NCI-H1417 treated with DMSO at 0.1 percent for 48 hours (cell line): ENCODE measurements at regions not wholly inside any gene's neighbourhood (a gene's known extent, or its start where the extent isn't known, plus 50 kb on each side); places are given as distances from the start of the nearest gene placed in this dataset.

Experiments used
- DNase-seq: peaks from one replicate; lab custom pipeline; 2025; lab: John Stamatoyannopoulos, UW

DNA sequence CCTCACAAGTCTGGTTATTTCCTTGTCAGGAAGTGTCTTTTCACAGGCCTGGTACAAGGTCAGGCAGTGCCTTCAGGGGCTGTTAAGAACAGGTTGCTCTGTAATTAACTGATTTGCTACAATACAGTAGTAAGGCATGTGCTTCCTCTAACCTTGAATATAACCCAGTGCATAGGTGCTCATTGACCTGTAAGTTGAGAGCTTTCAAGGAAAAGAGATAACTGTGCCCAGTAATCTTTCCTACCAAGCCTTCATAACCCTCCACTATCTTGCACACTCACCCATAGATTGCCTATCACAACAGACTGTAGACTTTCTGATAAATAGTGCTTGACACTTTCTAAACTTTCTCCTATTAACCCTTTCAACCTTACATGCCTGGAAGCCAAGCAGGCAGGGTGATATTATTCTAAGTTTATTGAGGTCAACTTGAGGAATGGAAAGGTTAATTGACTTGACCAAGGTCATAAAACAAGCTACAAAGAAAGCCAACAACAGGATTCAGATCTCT is 148.1 kb downstream of the PPARGC1A start:
- DNase-seq, result no peak

DNA sequence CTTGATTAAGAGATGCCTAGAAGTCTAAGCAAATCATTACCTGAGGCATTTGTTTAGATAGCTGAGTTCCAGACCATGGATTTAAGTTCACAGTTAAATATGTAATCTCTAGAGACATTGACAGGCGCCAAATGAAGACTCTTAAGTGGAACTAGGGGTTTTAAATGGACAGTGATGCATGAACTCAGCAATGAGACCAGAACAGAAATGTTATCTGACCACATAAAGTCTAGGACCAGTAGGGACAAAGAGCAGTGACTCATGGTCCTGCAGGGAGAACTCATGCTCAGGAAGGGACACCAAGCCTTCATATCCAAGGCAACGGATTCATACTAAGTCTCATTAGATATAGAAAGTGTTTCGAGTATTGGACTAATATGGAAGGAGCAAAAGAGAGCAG is 152.3 kb downstream of the PPARGC1A start:
- DNase-seq, result no peak

DNA sequence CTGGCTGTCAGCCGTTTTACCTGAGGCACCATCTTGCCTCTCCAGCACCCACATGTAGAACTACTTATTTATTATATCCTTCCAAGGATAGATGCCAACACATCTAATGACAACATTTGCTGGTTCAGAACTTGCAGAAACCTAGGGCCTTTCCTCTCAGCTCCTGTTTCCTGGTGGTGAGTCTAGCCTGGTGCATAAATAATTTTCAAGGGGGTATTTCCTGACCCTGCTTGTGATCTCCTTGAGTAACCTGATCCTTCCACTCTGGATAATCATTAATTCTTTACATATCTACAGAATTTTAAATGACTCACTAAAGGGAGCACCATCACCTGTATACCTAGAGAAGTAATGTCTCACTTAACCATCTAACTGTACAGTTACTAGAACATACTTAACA is 153.4 kb downstream of the PPARGC1A start:
- DNase-seq, result no peak

DNA sequence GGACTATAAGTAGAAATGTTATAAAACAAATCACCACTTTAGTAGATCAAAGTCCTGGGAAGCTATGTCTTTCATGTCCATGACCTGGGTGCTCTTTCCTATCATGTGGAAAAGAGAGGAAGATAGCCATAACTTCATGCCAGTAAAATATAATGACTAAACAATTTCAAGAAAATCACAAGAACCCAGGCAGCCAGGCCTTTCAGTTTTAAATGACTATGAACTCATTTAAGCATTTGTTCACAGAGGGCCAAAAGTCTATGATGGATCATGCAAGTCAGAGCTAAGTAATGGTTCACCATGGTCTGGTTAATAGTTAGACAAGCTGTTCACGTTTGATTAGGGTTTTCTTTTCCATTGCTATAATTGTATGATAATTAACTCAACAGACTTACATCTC is 155.8 kb downstream of the PPARGC1A start:
- DNase-seq, result no peak

DNA sequence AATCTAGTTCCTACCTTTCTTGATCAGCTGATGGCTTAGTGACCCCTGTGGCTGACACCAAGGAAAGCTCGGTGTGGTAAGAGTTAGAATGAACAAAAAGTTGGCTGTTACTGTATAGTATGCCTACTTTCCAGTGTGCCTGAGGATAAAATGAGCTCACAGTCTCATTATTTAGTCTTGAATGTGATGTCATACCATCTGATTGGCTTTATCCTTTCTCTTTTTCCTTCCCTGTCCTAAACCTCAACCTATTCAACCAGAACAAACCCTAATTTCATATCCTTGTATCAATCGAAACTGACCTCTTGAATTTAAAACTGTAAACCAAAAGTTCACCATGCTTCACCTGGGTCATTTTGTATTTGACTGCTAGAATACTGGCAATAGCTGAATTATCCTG is 156.4 kb downstream of the PPARGC1A start:
- DNase-seq, result no peak

DNA sequence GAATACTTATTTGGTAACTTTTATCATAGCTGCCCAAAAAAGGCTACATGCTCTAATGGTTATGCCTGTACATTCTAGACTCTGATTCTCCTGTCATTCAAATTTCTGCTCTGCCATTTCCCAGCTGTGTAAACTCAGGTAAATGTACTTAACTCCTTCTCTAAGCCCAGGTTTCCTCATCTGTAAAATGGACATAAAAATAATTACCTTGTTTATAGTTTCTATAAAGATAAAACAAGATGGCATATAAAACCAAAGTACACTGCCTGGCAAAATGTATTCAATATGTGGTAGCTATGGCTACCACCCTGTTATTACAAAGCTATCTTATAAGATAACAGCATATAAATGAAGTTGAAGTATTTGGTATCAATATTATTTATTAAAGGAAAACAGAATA is 158.8 kb downstream of the PPARGC1A start:
- no peak for DNase-seq

DNA sequence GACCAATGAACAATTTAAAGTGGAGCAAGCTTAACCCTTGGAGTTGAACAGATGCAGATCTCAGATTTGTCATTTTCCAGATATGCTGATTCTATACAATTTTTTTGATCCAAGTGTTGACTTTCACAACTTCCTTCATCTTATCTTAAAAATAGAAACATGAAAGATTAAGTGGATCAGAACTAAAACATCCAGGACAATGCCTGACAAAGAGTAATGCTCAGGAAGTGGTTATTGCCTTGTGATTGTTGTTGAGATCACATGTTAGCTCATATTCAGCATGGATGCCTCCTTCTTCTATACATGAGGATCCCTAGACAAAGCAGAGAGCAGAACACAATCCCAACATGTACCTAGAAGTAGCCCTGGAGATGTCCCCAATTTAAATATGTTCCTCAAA is 160.9 kb downstream of the PPARGC1A start:
- no peak for DNase-seq

DNA sequence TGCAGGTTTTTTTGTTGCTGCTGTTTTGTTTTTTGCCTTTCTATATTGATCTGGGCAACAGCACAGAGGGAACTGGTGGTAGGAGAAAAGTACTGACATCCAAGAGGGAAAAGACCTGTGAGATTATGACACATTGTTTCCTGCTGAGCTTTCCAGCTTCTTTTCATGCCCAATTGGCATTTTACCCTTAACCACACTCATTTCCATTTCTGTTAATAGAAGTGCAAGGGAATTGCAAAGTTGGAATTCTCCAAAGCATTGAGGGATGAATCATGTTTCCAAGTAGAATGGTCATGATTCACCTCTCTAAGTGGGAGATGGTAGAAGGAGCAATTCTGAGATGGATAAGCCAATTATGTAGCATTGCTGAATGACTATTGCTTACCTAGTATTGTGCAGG is 161.5 kb downstream of the PPARGC1A start:
- no peak for DNase-seq

DNA sequence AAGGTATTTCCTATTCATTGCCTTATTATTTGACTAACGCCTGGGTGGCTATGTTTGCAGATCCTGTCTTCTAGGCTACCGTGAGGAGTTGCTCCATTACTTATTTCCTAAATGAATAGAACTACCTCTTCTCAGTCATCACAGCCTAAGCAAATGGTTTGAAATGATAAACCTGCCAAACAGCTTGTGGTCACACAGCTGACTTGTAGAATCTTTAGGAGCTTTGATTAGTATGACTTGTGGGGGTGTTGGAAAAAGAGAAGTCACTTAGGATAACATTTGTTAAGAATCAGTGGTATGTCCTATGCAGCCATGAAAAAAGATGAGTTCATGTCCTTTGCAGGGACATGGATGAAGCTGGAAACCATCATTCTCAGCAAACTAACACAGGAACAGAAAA is 169.3 kb downstream of the PPARGC1A start:
- DNase-seq, result no peak

DNA sequence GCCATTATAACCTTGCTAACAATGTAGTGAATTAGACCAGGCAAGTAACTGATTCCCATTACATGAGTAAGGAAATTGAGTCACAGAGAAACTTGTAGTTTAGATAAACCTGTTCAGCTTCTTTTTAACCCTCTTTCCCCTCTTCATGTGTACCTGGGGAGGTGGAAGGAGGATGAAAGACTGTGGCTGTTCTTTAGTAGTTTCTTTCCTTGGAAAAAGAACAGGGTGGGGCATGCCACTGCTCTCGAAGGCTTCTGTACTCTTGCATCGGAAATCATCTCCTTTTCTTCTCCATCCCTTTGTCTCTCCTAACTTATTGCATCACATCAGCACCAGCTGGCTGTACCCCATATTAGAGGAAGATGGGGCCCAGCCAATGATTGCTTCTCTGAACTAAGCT is 171.4 kb downstream of the PPARGC1A start:
- no peak for DNase-seq

DNA sequence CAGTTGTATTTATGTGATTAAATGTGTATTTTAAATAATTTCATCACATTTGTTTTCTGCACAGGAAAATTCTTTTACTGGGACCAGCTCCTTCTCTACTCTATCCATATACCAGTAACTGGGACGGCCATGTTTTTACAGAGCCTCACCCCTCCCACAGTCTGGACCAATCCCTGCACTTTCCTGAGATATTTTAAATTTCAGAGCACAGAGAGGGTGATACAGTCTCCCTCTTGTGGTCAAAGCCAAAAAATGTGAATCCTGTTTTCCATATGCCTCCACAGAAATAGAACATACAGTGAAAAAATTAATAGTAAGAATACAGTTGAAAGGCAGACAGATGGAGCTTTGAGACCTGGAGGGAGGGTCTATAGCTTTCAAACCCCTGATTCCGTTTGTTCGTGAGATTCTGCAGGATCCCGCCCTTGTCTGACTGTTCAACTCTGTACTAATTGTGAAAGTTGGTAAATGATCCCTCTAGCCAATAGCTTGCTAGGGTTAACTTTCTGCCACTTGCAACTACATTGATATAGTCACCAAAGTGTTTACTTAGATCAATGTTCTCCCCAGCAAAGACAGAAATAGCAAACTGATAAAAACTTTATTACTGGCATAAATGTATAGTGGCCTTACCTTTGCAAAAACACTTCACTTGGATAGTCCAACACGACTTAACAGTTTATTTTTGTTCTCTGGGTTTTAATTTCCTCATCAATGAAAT is 172.2 kb downstream of the PPARGC1A start:
- no peak for DNase-seq

DNA sequence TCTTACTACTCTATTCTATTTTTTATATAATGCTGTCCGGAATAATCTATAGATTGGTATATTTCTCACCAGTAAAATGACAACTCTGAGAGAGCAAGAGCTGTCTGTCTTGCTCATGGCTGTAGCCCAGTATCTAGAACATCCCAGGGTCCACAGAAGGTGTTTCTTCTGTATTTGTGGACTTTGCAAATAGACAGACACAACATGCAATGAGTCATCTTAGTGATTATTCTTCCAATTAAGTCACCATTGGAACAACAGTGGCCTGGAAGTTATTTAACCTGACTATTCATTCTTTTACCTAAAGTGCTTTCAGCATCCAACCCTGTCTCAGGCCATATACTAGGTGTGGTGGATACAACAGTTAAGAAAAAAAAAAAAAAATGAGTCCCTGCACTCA is 179.5 kb downstream of the PPARGC1A start:
- DNase-seq, result no peak

DNA sequence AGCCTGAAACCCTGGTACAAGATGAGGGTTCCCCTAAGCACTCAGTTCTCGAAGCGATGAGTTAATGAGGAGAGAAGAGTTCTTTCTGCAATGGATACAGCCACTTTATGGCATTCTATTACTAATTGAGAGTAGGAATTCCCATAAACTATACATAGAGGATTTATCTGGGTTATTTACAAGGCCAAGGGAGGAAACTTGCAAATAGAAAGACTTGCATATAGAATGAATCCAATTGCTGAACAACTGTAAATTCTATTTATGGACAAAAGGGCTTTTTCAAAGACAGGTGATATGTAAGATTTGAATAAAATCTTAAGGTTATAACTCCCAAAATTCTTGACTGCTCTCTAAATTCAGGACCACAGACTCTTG is 182.2 kb downstream of the PPARGC1A start:
- DNase-seq, result no peak

DNA sequence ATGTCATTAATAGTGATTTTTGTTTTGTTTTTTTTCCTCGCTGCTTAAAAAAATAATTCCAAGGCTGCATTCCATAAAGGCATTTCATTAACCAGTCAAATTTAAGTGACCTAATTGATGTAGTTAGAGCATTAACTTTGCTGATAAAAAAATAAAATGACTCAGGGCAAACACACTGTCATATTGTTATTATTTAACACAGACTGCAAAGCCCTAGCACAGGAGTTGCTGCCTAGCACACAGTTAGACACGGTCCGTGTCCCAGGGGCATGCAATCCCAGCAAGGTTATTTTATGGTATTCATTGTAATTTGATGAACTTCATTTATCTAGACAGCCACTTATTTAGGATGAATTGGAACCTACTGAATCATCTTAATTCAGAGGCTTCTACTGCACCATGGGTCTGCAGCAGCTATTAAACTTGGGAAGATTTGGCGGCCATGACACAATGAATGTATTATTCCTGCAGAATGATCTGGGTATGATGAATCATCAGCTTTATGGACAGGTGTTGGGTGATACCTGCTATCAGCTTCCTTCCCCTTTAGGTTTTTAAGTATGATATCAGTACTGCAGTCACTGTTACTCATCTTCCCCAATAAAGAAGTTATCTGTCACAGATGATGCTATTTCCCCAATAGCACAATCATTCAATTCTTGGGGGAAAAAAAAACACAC is 182.7 kb downstream of the PPARGC1A start:
- DNase-seq, result no peak

DNA sequence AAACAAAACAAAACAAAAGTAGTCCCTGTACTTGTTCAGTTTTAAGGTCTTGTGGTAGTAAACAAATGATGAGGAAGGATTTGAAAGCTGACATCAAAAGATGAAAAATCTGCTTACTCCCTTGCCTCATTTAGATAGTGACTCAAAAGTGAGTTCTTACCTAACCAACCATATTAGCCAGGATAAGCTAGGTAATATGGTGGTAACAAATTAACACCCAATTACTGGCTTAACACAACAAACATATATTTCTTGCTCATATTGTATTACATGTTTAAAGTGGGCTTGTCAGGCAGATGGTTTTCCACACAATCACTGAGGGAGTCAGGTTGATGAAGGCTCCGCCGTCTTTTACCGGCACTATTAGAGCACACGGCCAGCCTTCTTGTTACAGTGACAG is 189.7 kb downstream of the PPARGC1A start:
- no peak for DNase-seq

DNA sequence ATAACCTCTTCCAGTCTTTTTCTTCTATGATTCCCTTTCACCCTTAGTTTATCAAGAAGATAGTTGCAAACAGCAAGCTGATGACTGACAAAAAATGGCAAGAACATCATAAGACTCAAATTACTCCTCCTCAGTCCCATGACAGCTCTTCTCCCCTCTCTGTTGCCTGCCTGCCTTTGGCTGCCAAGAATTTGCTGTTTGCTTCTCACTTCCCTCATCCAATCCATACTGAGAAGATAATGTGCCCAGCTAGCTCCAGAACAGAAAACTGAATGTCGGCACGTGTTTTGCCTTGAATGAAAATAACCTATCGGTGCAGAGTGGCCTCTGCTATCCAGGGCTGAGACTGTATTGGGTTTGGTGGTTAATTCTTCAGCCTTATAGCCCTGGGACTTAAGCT is 192.1 kb downstream of the PPARGC1A start:
- no peak for DNase-seq

DNA sequence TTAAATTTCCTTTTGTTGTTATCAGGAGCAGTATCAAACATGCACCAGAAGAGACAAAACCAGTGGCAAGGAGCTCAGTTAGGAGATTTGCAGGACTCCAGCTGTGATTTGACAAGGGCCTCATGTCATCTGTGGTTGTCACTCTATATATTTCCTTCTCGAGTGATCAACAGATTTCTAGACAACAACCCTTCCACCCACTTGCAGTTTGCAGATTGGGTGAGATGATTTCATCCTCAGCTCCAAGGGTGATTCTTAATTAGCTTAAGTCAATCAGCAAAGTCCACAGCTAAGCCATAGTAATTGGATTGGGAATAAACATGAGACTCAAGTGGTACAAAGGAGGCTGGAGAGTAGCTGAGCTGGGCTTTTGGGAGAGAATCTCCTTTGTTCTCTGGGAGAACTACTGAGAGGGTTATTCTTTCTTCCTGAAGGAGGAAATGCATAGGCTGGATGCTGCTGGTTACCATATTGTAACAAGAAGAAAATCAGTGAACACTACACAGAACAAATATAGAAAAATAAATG is 192.8 kb downstream of the PPARGC1A start:
- DNase-seq, result no peak

DNA sequence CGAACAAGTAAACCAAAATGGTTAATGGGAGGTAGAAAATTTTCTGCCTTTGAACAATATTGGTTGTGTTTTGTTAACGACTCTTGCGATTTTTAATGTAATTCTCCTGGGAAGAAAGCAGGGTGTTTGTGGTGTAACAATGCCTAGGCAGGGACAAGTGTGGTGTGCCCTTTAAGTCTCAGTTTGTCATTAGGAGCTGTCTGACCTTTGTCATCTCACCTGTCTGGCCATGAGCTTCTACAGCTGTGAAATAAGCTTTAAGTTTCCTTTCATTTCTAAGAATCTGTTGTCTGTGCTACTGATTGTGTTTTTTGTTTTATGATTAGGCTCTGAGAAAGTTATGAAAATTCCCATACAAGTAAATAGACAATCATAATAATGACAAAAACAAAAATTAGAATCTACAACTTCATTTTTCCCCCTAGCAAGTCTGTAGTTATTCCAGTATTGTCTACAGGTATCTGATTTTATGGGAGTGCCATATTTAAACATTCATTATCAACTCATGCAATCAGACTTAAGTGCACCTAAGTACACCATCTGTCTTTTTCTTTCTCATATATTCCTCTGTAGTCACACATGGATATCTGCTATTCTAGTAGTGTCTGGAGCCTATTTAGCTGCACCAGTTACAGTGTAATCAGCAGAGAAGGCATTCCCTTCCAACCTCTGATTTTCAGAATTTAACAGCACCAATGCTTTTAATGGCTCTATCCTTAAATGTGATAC is 203.5 kb downstream of the PPARGC1A start:
- no peak for DNase-seq

DNA sequence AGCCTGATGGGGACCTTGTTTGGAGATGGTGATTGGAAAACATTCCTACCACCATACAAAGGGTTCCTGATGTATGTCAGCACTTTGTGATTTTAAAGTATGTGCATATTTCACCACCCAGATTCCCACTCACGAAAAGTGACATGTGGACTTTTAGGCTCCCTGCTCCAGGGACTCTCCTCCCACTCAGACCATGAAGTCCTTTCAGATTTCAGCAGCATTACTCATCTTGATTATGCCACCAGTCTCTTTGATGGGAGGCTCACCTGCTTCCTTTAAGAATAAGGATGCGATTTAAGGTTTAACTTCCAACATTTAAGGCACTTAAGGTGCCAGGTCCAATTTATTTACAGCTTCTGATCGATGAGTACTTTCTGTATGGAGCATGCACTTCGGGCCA is 204.4 kb downstream of the PPARGC1A start:
- DNase-seq, result no peak

DNA sequence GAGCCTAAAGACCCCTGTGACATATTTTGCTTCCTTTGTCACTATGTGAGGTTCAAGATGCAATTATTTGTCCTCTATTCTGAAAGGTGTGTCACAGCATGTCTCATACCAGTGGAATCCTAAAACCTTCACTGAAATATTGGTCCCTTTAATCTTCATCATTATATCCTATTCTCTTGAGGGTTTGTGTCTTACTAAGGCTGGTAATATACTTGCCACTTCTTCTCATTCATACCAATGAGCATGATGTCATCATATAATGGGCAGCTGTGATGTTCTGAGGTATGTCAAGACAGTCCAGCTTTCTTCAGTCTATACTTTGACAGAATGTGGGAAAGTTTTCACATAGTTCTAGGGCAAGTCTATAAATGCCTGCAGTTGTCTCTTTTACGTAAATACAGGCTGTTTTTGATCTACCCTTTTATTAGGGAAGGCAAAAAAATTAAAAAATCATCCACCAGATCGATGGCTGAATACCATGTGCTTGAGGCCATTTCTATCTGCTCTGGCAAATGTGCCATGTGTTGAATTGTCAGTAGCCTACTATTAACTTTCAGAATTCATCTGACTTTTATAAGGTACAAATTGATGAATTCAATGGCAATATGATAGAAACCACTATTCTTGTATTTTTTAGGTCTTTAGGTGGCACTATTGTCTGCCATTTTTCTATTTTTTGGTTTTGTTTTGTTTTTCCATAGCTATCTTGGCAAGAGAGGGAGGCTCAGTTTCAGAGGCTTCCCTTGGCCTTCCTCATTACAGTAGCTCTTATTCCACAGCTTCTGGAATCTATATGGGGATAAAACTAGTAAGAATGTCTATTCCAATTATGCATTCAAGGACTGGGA is 209.0 kb downstream of the PPARGC1A start:
- no peak for DNase-seq

DNA sequence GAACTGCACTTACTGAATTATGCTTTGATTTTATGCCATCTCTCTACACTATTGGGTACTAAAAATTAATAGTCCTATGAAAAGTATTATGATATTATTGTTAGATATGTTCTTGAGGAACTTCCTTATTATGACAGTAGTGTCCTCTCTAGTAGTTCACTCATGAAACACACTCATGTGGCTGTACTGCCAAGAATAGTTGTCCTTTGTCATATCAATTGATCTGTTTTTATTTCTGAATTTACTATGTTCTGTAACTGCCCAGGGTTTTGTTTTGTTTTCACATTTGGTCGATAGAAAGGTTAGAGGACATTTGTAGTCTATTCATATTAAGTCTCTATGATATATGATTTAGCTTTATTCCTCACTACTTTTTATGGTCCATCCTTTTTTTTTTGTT is 215.2 kb downstream of the PPARGC1A start:
- DNase-seq, result no peak

DNA sequence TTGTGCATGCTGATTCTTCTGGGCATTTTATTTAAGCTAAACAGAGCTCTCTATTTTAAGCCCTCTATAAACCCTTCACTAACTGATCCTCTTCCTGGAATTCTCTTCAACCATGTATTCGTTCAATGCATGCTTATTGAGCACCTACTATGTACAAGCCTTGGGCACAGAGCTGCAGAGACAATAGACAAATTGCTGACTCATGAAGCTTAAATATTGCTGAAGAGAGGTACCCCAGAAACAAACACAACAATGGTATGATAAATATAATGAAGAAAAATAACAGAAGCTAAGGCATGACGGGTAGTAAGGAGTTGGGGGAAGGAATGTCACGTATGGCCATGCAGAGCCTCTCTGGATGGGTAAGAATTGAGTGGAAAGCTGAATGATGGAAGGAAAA is 222.2 kb downstream of the PPARGC1A start:
- DNase-seq, result no peak
